Heart left ventricle (tissue), 13 donors: ENCODE measurements at regions not wholly inside any gene's neighbourhood (a gene's known extent, or its start where the extent isn't known, plus 50 kb on each side); places are given as distances from the start of the nearest gene placed in this dataset.

Source experiments
- POLR2A ChIP-seq, 2 donors: fragments of 450-650 bp; IDR thresholded peaks; one replicate each; pipeline ENCODE4 v1.6.1; 2017; ENCODE audit warnings: antibody characterized with exemption in 2 of 2, mild to moderate bottlenecking in 2 of 2, moderate library complexity in 2 of 2
- TF ChIP-seq, protein P1 (sequence below), 12 donors: fragments of 200-600 bp; sonication (generic) in 4 of 12; IDR thresholded peaks; one replicate each; pipeline versions ENCODE4 v1.5.0 to v1.8.0; 2018 to 2022; ENCODE audit warnings: antibody characterized with exemption in 12 of 12, mild to moderate bottlenecking in 5 of 12
- donor health status: ischemic (EF 13 %, LVEDD 7.1; RV severe dilation, severe dysfunction).
- donor health status: DM: no; HTN: yes; CAD: no.
- donor health status: DM: no; HTN: no; CAD: no.
- donor health status: ischemic (EF 25% LVEDD 6.9; RV normal size, moderate dysfunction).
- donor health status: ischemic (EF 25% LVEDD 5.7; RV mildly dilated, moderate dysfunction).
- donor health status: ischemic (EF 35%, LVEDD 5.7; RV mildly dilated, moderate dysfunction).
- donor health status: nonischemic (EF 11% LVEDD 7.7; RV severe dilation, severe dysfunction).
- donor health status: DM: yes; HTN: yes; CAD: no.
- donor health status: PGD.
- donor health status: ischemic (EF 29% LVEDD 5.4; RV normal size, mild dysfunction).
- donor health status: nonischemic (EF 23%, LVEDD 6.1; RV moderate dilation, normal function).

DNA sequence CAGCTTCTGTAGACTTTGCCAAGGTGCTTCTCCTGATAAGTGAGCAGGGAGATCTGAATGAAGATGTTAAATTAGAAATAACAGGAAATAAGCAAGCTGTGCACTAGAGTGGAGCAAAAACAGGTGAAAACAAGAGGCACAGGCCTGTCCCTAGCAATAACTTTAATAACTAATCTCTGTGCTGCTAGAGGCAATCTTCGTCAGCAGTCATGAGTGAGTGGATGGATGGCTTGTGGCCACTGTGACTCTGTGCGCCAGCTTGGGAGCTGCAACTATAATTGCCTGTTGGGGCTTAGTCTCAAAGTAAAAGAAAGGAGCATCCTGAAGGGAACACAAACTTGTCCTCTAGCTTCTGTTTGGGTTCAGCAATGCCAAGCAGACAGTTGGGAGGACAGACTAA lies 240.3 kb downstream of the HHIPL2 start:
- TF ChIP-seq, protein P1, sequence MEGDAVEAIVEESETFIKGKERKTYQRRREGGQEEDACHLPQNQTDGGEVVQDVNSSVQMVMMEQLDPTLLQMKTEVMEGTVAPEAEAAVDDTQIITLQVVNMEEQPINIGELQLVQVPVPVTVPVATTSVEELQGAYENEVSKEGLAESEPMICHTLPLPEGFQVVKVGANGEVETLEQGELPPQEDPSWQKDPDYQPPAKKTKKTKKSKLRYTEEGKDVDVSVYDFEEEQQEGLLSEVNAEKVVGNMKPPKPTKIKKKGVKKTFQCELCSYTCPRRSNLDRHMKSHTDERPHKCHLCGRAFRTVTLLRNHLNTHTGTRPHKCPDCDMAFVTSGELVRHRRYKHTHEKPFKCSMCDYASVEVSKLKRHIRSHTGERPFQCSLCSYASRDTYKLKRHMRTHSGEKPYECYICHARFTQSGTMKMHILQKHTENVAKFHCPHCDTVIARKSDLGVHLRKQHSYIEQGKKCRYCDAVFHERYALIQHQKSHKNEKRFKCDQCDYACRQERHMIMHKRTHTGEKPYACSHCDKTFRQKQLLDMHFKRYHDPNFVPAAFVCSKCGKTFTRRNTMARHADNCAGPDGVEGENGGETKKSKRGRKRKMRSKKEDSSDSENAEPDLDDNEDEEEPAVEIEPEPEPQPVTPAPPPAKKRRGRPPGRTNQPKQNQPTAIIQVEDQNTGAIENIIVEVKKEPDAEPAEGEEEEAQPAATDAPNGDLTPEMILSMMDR (IDR thresholded peaks at IDR 0.05) = no peak
- TF ChIP-seq POLR2A (IDR thresholded peaks at IDR 0.05) = no peak
